Mesenteric fat pad (tissue), 1 donor: ENCODE measurements at regions not wholly inside any gene's neighbourhood (a gene's known extent, or its start where the extent isn't known, plus 50 kb on each side); places are given as distances from the start of the nearest gene placed in this dataset.

ENCODE experiments used
- DNase-seq: peaks from one replicate; pipeline ENCODE4 v3.0.0-alpha.2; 2020; ENCODE audit warnings: low spot score
- donor health status: DM: yes; HTN: yes; CAD: no.

GRCh38 chr9:108161503-108161902 lies 671.9 kb upstream of the KLF4 start:
- no peak for DNase-seq

- DNase-seq: no peak
These were observed 671.3 kb upstream of the KLF4 start for GRCh38 chr9:108160706-108161355.

- no peak for DNase-seq
These were observed 670.5 kb upstream of the KLF4 start for GRCh38 chr9:108160039-108160438.

- DNase-seq: no peak
These were observed 668.8 kb upstream of the KLF4 start for GRCh38 chr9:108158236-108158995.

- no peak for DNase-seq
These were observed 666.9 kb upstream of the KLF4 start for GRCh38 chr9:108156270-108156998.

- no peak for DNase-seq
These were observed 663.8 kb upstream of the KLF4 start for GRCh38 chr9:108153416-108153815.

- no peak for DNase-seq
These were observed 661.4 kb upstream of the KLF4 start for GRCh38 chr9:108150736-108151586.

GRCh38 chr9:108149326-108149725 lies 659.8 kb upstream of the KLF4 start:
- no peak for DNase-seq

- no peak for DNase-seq
These were observed 653.1 kb upstream of the KLF4 start for GRCh38 chr9:108142504-108143201.

GRCh38 chr9:108142142-108142503 lies 652.6 kb upstream of the KLF4 start:
- DNase-seq: no peak

- no peak for DNase-seq
These were observed 650.3 kb upstream of the KLF4 start for GRCh38 chr9:108139900-108140299.

GRCh38 chr9:108138516-108138915 lies 648.9 kb upstream of the KLF4 start:
- no peak for DNase-seq

- DNase-seq: no peak
These were observed 647.1 kb upstream of the KLF4 start for GRCh38 chr9:108136656-108137055.

GRCh38 chr9:108134486-108135128 lies 645.0 kb upstream of the KLF4 start:
- DNase-seq: no peak

GRCh38 chr9:108133680-108134079 lies 644.1 kb upstream of the KLF4 start:
- DNase-seq: no peak

- DNase-seq: no peak
These were observed 643.5 kb upstream of the KLF4 start for GRCh38 chr9:108133101-108133500.

GRCh38 chr9:108130905-108131304 lies 641.3 kb upstream of the KLF4 start:
- no peak for DNase-seq

GRCh38 chr9:108125625-108126024 lies 636.1 kb upstream of the KLF4 start:
- no peak for DNase-seq

GRCh38 chr9:108119530-108120113 lies 630.1 kb upstream of the KLF4 start:
- no peak for DNase-seq

GRCh38 chr9:108117795-108118194 lies 628.2 kb upstream of the KLF4 start:
- no peak for DNase-seq
